CD14-positive monocyte (primary cell): ENCODE measurements at regions not wholly inside any gene's neighbourhood (a gene's known extent, or its start where the extent isn't known, plus 50 kb on each side); places are given as distances from the start of the nearest gene placed in this dataset.

Experiments used
- DNase-seq, 3 donors: peaks; one replicate each; pipeline ENCODE4 v3.0.0-alpha.2; 2011 to 2022
- H2AFZ ChIP-seq: 2 replicates; pipeline ENCODE4 v1.6.0; 2012; ENCODE audit warnings: mild to moderate bottlenecking, low read depth, low read length, inconsistent platforms; ENCODE audit not compliant: insufficient read depth, poor library complexity, severe bottlenecking
- H3K27ac ChIP-seq, 2 donors: 1 replicate in 1 of 2; 2 replicates in 1 of 2; pipeline ENCODE4 v1.5.1; 2012 to 2013; ENCODE audit warnings: low read length in 2 of 2, control low read depth in 1 of 2, inconsistent platforms in 1 of 2, low read depth in 1 of 2, mild to moderate bottlenecking in 1 of 2
- H3K27me3 ChIP-seq, 2 donors: one replicate each; pipeline versions ENCODE4 v1.6.0 to v1.6.1; 2011 to 2013; ENCODE audit warnings: low read length in 2 of 2; ENCODE audit not compliant: control insufficient read depth in 2 of 2, insufficient read depth in 2 of 2
- H3K36me3 ChIP-seq, 2 donors: replicated peaks in 1 of 2; 1 replicate in 1 of 2; 2 replicates in 1 of 2; pipeline versions ENCODE4 v1.5.1 to v1.6.1; 2012 to 2013; ENCODE audit warnings: low read length in 2 of 2, control low read depth in 1 of 2, inconsistent platforms in 1 of 2, mild to moderate bottlenecking in 1 of 2; ENCODE audit not compliant: insufficient read depth in 2 of 2, control insufficient read depth in 1 of 2
- H3K4me1 ChIP-seq, 2 donors: 1 replicate in 1 of 2; 2 replicates in 1 of 2; pipeline versions ENCODE4 v1.5.1 to v1.6.1; 2012 to 2013; ENCODE audit warnings: low read length in 2 of 2, control low read depth in 1 of 2, inconsistent platforms in 1 of 2, mild to moderate bottlenecking in 1 of 2, moderate library complexity in 1 of 2; ENCODE audit not compliant: insufficient read depth in 2 of 2, control insufficient read depth in 1 of 2
- H3K4me2 ChIP-seq: replicated peaks from 2 replicates; pipeline ENCODE3; 2012; ENCODE audit warnings: low read length, moderate library complexity, mild to moderate bottlenecking; ENCODE audit not compliant: poor library complexity, severe bottlenecking; ENCODE audit errors: extremely low read depth
- H3K4me3 ChIP-seq, 3 experiments: fragments of 200-600 bp in 1 of 3; sonication (generic) in 1 of 3; replicated peaks in 1 of 3; 1 replicate in 2 of 3; 2 replicates in 1 of 3; pipeline ENCODE4 v1.5.1; 2011 to 2013; ENCODE audit warnings: low read length in 3 of 3, mild to moderate bottlenecking in 3 of 3, control low read depth in 2 of 3, low read depth in 2 of 3, inconsistent platforms in 1 of 3, moderate library complexity in 1 of 3
- H3K79me2 ChIP-seq: 2 replicates; pipeline ENCODE4 v1.6.0; 2012; ENCODE audit warnings: mild to moderate bottlenecking, control low read depth, inconsistent platforms, low read length, moderate library complexity; ENCODE audit not compliant: insufficient read depth
- H3K9ac ChIP-seq: 2 replicates; pipeline ENCODE4 v1.6.0; 2017; ENCODE audit warnings: low read length, mild to moderate bottlenecking; ENCODE audit not compliant: insufficient read depth, poor library complexity, severe bottlenecking
- H3K9me3 ChIP-seq, 2 donors: replicated peaks in 1 of 2; 1 replicate in 1 of 2; 2 replicates in 1 of 2; pipeline versions ENCODE4 v1.5.1 to v1.6.1; 2012 to 2013; ENCODE audit warnings: low read length in 2 of 2, control low read depth in 1 of 2; ENCODE audit not compliant: control insufficient read depth in 1 of 2, insufficient read depth in 1 of 2
- H4K20me1 ChIP-seq: 2 replicates; pipeline ENCODE4 v1.6.0; 2012; ENCODE audit warnings: mild to moderate bottlenecking, low read length, control low read depth, moderate library complexity; ENCODE audit not compliant: insufficient read depth
- H3K27ac Mint-ChIP-seq, 7 donors: one replicate each; pipeline ENCODE4 v1.8.0; 2020; ENCODE audit warnings: mild to moderate bottlenecking in 7 of 7, mixed read lengths in 7 of 7, moderate library complexity in 6 of 7, inconsistent platforms in 2 of 7
- H3K27me3 Mint-ChIP-seq, 3 donors: one replicate each; pipeline ENCODE4 v1.8.0; 2021 to 2022; ENCODE audit warnings: low read depth in 3 of 3, mild to moderate bottlenecking in 3 of 3, mixed read lengths in 3 of 3, moderate library complexity in 3 of 3, inconsistent platforms in 1 of 3
- H3K36me3 Mint-ChIP-seq, 2 donors: one replicate each; pipeline ENCODE4 v1.8.0; 2020; ENCODE audit warnings: mixed read lengths in 2 of 2, inconsistent platforms in 1 of 2, mild to moderate bottlenecking in 1 of 2
- H3K4me1 Mint-ChIP-seq: one replicate; pipeline ENCODE4 v1.8.0; 2020; ENCODE audit warnings: mild to moderate bottlenecking, mixed read lengths
- H3K4me3 Mint-ChIP-seq, 2 donors: one replicate each; pipeline ENCODE4 v1.8.0; 2020; ENCODE audit warnings: mild to moderate bottlenecking in 2 of 2, mixed read lengths in 2 of 2, moderate library complexity in 1 of 2
- H3K9me3 Mint-ChIP-seq, 7 donors: one replicate each; pipeline ENCODE4 v1.8.0; 2020 to 2022; ENCODE audit warnings: mixed read lengths in 7 of 7, mild to moderate bottlenecking in 6 of 7, moderate library complexity in 6 of 7, inconsistent platforms in 2 of 7
- CTCF ChIP-seq: fragments of 200-600 bp; IDR thresholded peaks from one replicate; pipeline ENCODE4 v1.8.0; 2022; ENCODE audit warnings: antibody characterized with exemption, mild to moderate bottlenecking
- WGBS: methylation state at CpG from one replicate; pipeline ENCODE4 v1.1.5; 2013; ENCODE audit warnings: missing lambda C conversion rate; ENCODE audit not compliant: insufficient coverage; 5-methylcytosine and 5-hydroxymethylcytosine counted together
- intact Hi-C, 2 donors: fragments of 100-400 bp; cut with micrococcal nuclease; formaldehyde crosslinking; loops; one replicate each; pipeline versions ENCODE4 v1.15.0 to v1.15.1; 2023

- TF ChIP-seq CTCF = no peak
- DNase-seq = no peak
Measured at GRCh38 chr11:131002145-131002544, 85.9 kb upstream of the SNX19 start.

GRCh38 chr11:131005829-131006228 is 89.5 kb upstream of the SNX19 start:
- Histone ChIP-seq H3K27ac (no peak overlapping the region), H3K27me3 (no peaks in the 10 kb centered on the region), H4K20me1 (no peaks in the 10 kb centered on the region), H3K4me3 (no peak overlapping the region), H2AFZ (no peak overlapping the region), H3K4me2 (no peak overlapping the region), H3K36me3 (no peaks in the 10 kb centered on the region), H3K9me3 (no peaks in the 10 kb centered on the region), H3K79me2 (no peaks in the 10 kb centered on the region), H3K9ac (no peak overlapping the region), H3K4me1 (no peaks in the 10 kb centered on the region)
- DNase-seq = no peak
- WGBS = no CpG with 5 or more reads among the region's 3 CpGs
- H3K27ac Mint-ChIP-seq = no peak overlapping the region
- H3K4me3 Mint-ChIP-seq = no peak overlapping the region
- intact Hi-C loops = no loop called here
- peaks cover 0 to 2% (median 0%) of the 10 kb centered on the region in 3 donors for H3K27me3 Mint-ChIP-seq
- H3K36me3 Mint-ChIP-seq = no peaks in the 10 kb centered on the region
- no peaks in the 10 kb centered on the region for H3K4me1 Mint-ChIP-seq
- no peak for TF ChIP-seq CTCF
- H3K9me3 Mint-ChIP-seq = peaks cover 0 to 4% (median 1%) of the 10 kb centered on the region in 7 donors

More at GRCh38 chr11:131002145-131002544, 85.9 kb upstream of the SNX19 start:
- H3K27ac ChIP-seq = no peak overlapping the region
- no peak overlapping the region for H3K27ac Mint-ChIP-seq
- 100% methylated on average over 3 of the region's 6 CpGs for WGBS
- intact Hi-C loops = no loop called here
- H3K79me2 ChIP-seq = no peaks in the 10 kb centered on the region
- peaks cover 0 to 3% (median 0%) of the 10 kb centered on the region in 7 donors for H3K9me3 Mint-ChIP-seq
- H3K4me1 ChIP-seq = no peaks in the 10 kb centered on the region
- H3K27me3 ChIP-seq = no peaks in the 10 kb centered on the region
- no peaks in the 10 kb centered on the region for H3K4me1 Mint-ChIP-seq
- no peaks in the 10 kb centered on the region for H3K9me3 ChIP-seq
- H3K4me2 ChIP-seq = no peak overlapping the region
- H3K36me3 ChIP-seq = no peaks in the 10 kb centered on the region
- H3K27me3 Mint-ChIP-seq = no peaks in the 10 kb centered on the region
- H3K36me3 Mint-ChIP-seq = no peaks in the 10 kb centered on the region
- H4K20me1 ChIP-seq = no peaks in the 10 kb centered on the region
- no peak overlapping the region for H3K4me3 Mint-ChIP-seq
- no peak overlapping the region for H3K9ac ChIP-seq
- H2AFZ ChIP-seq = no peak overlapping the region
- no peak overlapping the region for H3K4me3 ChIP-seq
